NT2/D1 (cell line): ENCODE measurements at regions not wholly inside any gene's neighbourhood (a gene's known extent, or its start where the extent isn't known, plus 50 kb on each side); places are given as distances from the start of the nearest gene placed in this dataset.

Experiments used
- DNase-seq: peaks from one replicate; pipeline ENCODE4 v3.0.0-alpha.2; 2011; ENCODE audit warnings: low read depth, low spot score
- H3K27me3 ChIP-seq: 2 replicates; pipeline ENCODE4 v1.6.0; 2011; ENCODE audit warnings: mild to moderate bottlenecking; ENCODE audit not compliant: insufficient read length, insufficient read depth
- H3K36me3 ChIP-seq: 2 replicates; pipeline ENCODE4 v1.6.1; 2011; ENCODE audit warnings: mild to moderate bottlenecking, low read length, mixed read lengths; ENCODE audit not compliant: insufficient read depth, insufficient read length
- H3K4me1 ChIP-seq: 2 replicates; pipeline ENCODE4 v1.5.1; 2011; ENCODE audit not compliant: insufficient read depth, insufficient read length
- H3K4me3 ChIP-seq: 2 replicates; pipeline ENCODE4 v1.5.1; 2011; ENCODE audit warnings: low read depth; ENCODE audit not compliant: insufficient read length
- H3K9ac ChIP-seq: 2 replicates; pipeline ENCODE4 v1.6.0; 2011; ENCODE audit warnings: low read depth; ENCODE audit not compliant: insufficient read length
- H3K9me3 ChIP-seq: 2 replicates; pipeline ENCODE4 v1.5.1; 2011; ENCODE audit warnings: mild to moderate bottlenecking, low read length; ENCODE audit not compliant: insufficient read depth
- SUZ12 ChIP-seq: IDR thresholded peaks from 2 replicates; pipeline ENCODE4 v1.6.1; 2011; ENCODE audit not compliant: insufficient read length, insufficient read depth; ENCODE audit errors: extremely low read depth
- YY1 ChIP-seq: IDR thresholded peaks from 2 replicates; pipeline ENCODE4 v1.6.1; 2011; ENCODE audit not compliant: insufficient read length, insufficient read depth
- ZNF274 ChIP-seq: IDR thresholded peaks from 2 replicates; pipeline ENCODE4 v1.6.1; 2011; ENCODE audit warnings: mild to moderate bottlenecking, low read depth, low read length

GRCh38 chr11:70569618-70569890, 171.2 kb downstream of the CTTN start:
- no peak for TF ChIP-seq ZNF274
- no peak for TF ChIP-seq YY1
- no peak for TF ChIP-seq SUZ12
- DNase-seq: no peak
- Histone ChIP-seq H3K4me3 (no peak overlapping the region), H3K27me3 (no peaks in the 10 kb centered on the region), H3K4me1 (no peaks in the 10 kb centered on the region), H3K9ac (no peak overlapping the region), H3K36me3 (no peaks in the 10 kb centered on the region), H3K9me3 (no peaks in the 10 kb centered on the region)

GRCh38 chr11:70569996-70570692, 171.8 kb downstream of the CTTN start:
- Histone ChIP-seq H3K9me3 (no peaks in the 10 kb centered on the region), H3K27me3 (no peaks in the 10 kb centered on the region), H3K9ac (no peak overlapping the region), H3K4me3 (no peak overlapping the region), H3K4me1 (peaks cover 2% of the 10 kb centered on the region), H3K36me3 (no peaks in the 10 kb centered on the region)
- DNase-seq: no peak
- TF ChIP-seq SUZ12: no peak
- no peak for TF ChIP-seq ZNF274
- no peak for TF ChIP-seq YY1

GRCh38 chr11:70570693-70571395, 172.5 kb downstream of the CTTN start:
- Histone ChIP-seq H3K36me3 (no peaks in the 10 kb centered on the region), H3K9me3 (no peaks in the 10 kb centered on the region), H3K4me1 (peaks cover 2% of the 10 kb centered on the region), H3K27me3 (no peaks in the 10 kb centered on the region), H3K4me3 (no peak overlapping the region), H3K9ac (no peak overlapping the region)
- DNase-seq: no peak
- TF ChIP-seq ZNF274: no peak
- no peak for TF ChIP-seq SUZ12
- TF ChIP-seq YY1: no peak

- TF ChIP-seq YY1 (no peak), SUZ12 (no peak), ZNF274 (no peak)
- DNase-seq: no peak
- Histone ChIP-seq H3K9ac (no peak overlapping the region), H3K4me1 (peaks cover 6% of the 10 kb centered on the region), H3K9me3 (no peaks in the 10 kb centered on the region), H3K4me3 (no peak overlapping the region), H3K36me3 (no peaks in the 10 kb centered on the region), H3K27me3 (no peaks in the 10 kb centered on the region)
Measured at GRCh38 chr11:70572974-70573260, 174.6 kb downstream of the CTTN start.

GRCh38 chr11:70573701-70574151, 175.4 kb downstream of the CTTN start:
- no peak for TF ChIP-seq ZNF274
- no peak for TF ChIP-seq SUZ12
- no peak for TF ChIP-seq YY1
- DNase-seq: no peak
- peaks cover 6% of the 10 kb centered on the region for H3K4me1 ChIP-seq
- H3K36me3 ChIP-seq: no peaks in the 10 kb centered on the region
- no peaks in the 10 kb centered on the region for H3K9me3 ChIP-seq
- H3K27me3 ChIP-seq: no peaks in the 10 kb centered on the region
- no peak overlapping the region for H3K9ac ChIP-seq
- no peak overlapping the region for H3K4me3 ChIP-seq

- Histone ChIP-seq H3K4me3 (no peak overlapping the region), H3K9ac (no peak overlapping the region), H3K9me3 (no peaks in the 10 kb centered on the region), H3K36me3 (no peaks in the 10 kb centered on the region), H3K4me1 (peaks cover 6% of the 10 kb centered on the region), H3K27me3 (no peaks in the 10 kb centered on the region)
- no peak for DNase-seq
- TF ChIP-seq SUZ12 (no peak), ZNF274 (no peak), YY1 (no peak)
Measured at GRCh38 chr11:70574725-70575347, 176.5 kb downstream of the CTTN start.

- DNase-seq: no peak
- TF ChIP-seq SUZ12: no peak
- no peak for TF ChIP-seq YY1
- TF ChIP-seq ZNF274: no peak
- peaks cover 6% of the 10 kb centered on the region for H3K4me1 ChIP-seq
- H3K9me3 ChIP-seq: no peaks in the 10 kb centered on the region
- no peaks in the 10 kb centered on the region for H3K27me3 ChIP-seq
- H3K9ac ChIP-seq: no peak overlapping the region
- no peak overlapping the region for H3K4me3 ChIP-seq
- no peaks in the 10 kb centered on the region for H3K36me3 ChIP-seq
Measured at GRCh38 chr11:70575396-70576060, 177.2 kb downstream of the CTTN start.
